Large intestine (tissue), 3 donors: ENCODE measurements at regions not wholly inside any gene's neighbourhood (a gene's known extent, or its start where the extent isn't known, plus 50 kb on each side); places are given as distances from the start of the nearest gene placed in this dataset.
A peak's percentile ranks its signal among the peaks of the same experiment; 100 is the strongest.

ENCODE experiments used
- DNase-seq, 2 donors: peaks; one replicate each; pipeline versions ENCODE4 v3.0.0 to v3.0.0-alpha.2; 2013
- H3K27ac ChIP-seq: one replicate; pipeline ENCODE4 v1.5.1; 2013; ENCODE audit warnings: low read length
- H3K27me3 ChIP-seq: 2 replicates; pipeline ENCODE4 v1.6.1; 2013; ENCODE audit warnings: low read length; ENCODE audit not compliant: control insufficient read depth, insufficient read depth
- H3K36me3 ChIP-seq: 2 replicates; pipeline ENCODE4 v1.6.1; 2013; ENCODE audit warnings: low read length; ENCODE audit not compliant: control insufficient read depth, insufficient read depth
- H3K4me1 ChIP-seq: one replicate; pipeline ENCODE4 v1.6.1; 2013; ENCODE audit warnings: low read length; ENCODE audit not compliant: control insufficient read depth, insufficient read depth
- H3K4me3 ChIP-seq: one replicate; pipeline ENCODE4 v1.5.1; 2013; ENCODE audit warnings: low read length
- H3K9me3 ChIP-seq: one replicate; pipeline ENCODE4 v1.6.1; 2013; ENCODE audit warnings: mild to moderate bottlenecking, low read depth, low read length, moderate library complexity; ENCODE audit not compliant: control insufficient read depth
- WGBS: methylation state at CpG from one replicate; pipeline ENCODE4 v1.1.5; 2013; ENCODE audit warnings: low lambda C conversion rate; ENCODE audit not compliant: insufficient coverage; 5-methylcytosine and 5-hydroxymethylcytosine counted together

- no peak for DNase-seq
- Histone ChIP-seq H3K4me1 (no peaks in the 10 kb centered on the region), H3K9me3 (no peaks in the 10 kb centered on the region), H3K27me3 (no peaks in the 10 kb centered on the region), H3K4me3 (no peak overlapping the region), H3K36me3 (no peaks in the 10 kb centered on the region), H3K27ac (no peak overlapping the region)
Observed at GRCh38 chr3:67846166-67846565, 191.8 kb upstream of the SUCLG2 start.

- WGBS, result 86% methylated on average over 1 of the region's 1 CpG
- no peak for DNase-seq
- Histone ChIP-seq H3K27ac (no peak overlapping the region), H3K4me3 (no peak overlapping the region), H3K9me3 (no peaks in the 10 kb centered on the region), H3K27me3 (no peaks in the 10 kb centered on the region), H3K36me3 (no peaks in the 10 kb centered on the region), H3K4me1 (no peaks in the 10 kb centered on the region)
Observed at GRCh38 chr3:67832817-67833216, 178.4 kb upstream of the SUCLG2 start.

GRCh38 chr3:67831262-67831661, 176.8 kb upstream of the SUCLG2 start:
- DNase-seq, result no peak
- H3K4me1 ChIP-seq, result no peaks in the 10 kb centered on the region
- no CpG with 5 or more reads among the region's 3 CpGs for WGBS
- H3K27ac ChIP-seq, result no peak overlapping the region
- no peaks in the 10 kb centered on the region for H3K36me3 ChIP-seq
- H3K27me3 ChIP-seq, result no peaks in the 10 kb centered on the region
- H3K9me3 ChIP-seq, result no peaks in the 10 kb centered on the region
- no peak overlapping the region for H3K4me3 ChIP-seq

- no peak for DNase-seq
- Histone ChIP-seq H3K27ac (no peak overlapping the region), H3K9me3 (no peaks in the 10 kb centered on the region), H3K4me1 (no peaks in the 10 kb centered on the region), H3K4me3 (no peak overlapping the region), H3K36me3 (no peaks in the 10 kb centered on the region), H3K27me3 (no peaks in the 10 kb centered on the region)
- no CpG with 5 or more reads among the region's 1 CpG for WGBS
Observed at GRCh38 chr3:67828486-67829010, 174.1 kb upstream of the SUCLG2 start.

- Histone ChIP-seq H3K4me3 (no peak overlapping the region), H3K9me3 (no peaks in the 10 kb centered on the region)
- DNase-seq, result no peak
Observed at GRCh38 chr3:67821135-67821534, 166.7 kb upstream of the SUCLG2 start.

GRCh38 chr3:67819447-67819846, 165.0 kb upstream of the SUCLG2 start:
- H3K4me1 ChIP-seq, result no peaks in the 10 kb centered on the region
- peak in 1 of 2 donors; percentile 13 for DNase-seq
- H3K27ac ChIP-seq, result no peak overlapping the region
- H3K4me3 ChIP-seq, result no peak overlapping the region
- H3K27me3 ChIP-seq, result no peaks in the 10 kb centered on the region
- 50% methylated on average over 1 of the region's 1 CpG for WGBS
- H3K36me3 ChIP-seq, result no peaks in the 10 kb centered on the region
- H3K9me3 ChIP-seq, result no peaks in the 10 kb centered on the region

More at GRCh38 chr3:67821135-67821534, 166.7 kb upstream of the SUCLG2 start:
- WGBS, result 88% methylated on average over 1 of the region's 4 CpGs
- no peaks in the 10 kb centered on the region for H3K27me3 ChIP-seq
- no peak overlapping the region for H3K27ac ChIP-seq
- no peaks in the 10 kb centered on the region for H3K36me3 ChIP-seq
- no peaks in the 10 kb centered on the region for H3K4me1 ChIP-seq

- Histone ChIP-seq H3K36me3 (no peaks in the 10 kb centered on the region), H3K4me3 (no peak overlapping the region), H3K9me3 (no peaks in the 10 kb centered on the region), H3K4me1 (no peaks in the 10 kb centered on the region), H3K27ac (no peak overlapping the region), H3K27me3 (no peaks in the 10 kb centered on the region)
- 100% methylated on average over 1 of the region's 4 CpGs for WGBS
- DNase-seq, result no peak
Observed at GRCh38 chr3:67809370-67809935, 155.0 kb upstream of the SUCLG2 start.

GRCh38 chr3:67808906-67809305, 154.5 kb upstream of the SUCLG2 start:
- WGBS, result no CpG with 5 or more reads among the region's 3 CpGs
- H3K4me3 ChIP-seq, result no peak overlapping the region
- no peak for DNase-seq
- no peaks in the 10 kb centered on the region for H3K36me3 ChIP-seq
- no peaks in the 10 kb centered on the region for H3K4me1 ChIP-seq
- peaks cover 3% of the 10 kb centered on the region for H3K9me3 ChIP-seq
- no peaks in the 10 kb centered on the region for H3K27me3 ChIP-seq
- H3K27ac ChIP-seq, result no peak overlapping the region

GRCh38 chr3:67804578-67804977, 150.2 kb upstream of the SUCLG2 start:
- Histone ChIP-seq H3K27ac (no peak overlapping the region), H3K4me1 (no peaks in the 10 kb centered on the region), H3K9me3 (peaks cover 7% of the 10 kb centered on the region), H3K36me3 (no peaks in the 10 kb centered on the region), H3K27me3 (no peaks in the 10 kb centered on the region), H3K4me3 (no peak overlapping the region)
- no peak for DNase-seq
- no CpG with 5 or more reads among the region's 3 CpGs for WGBS

- no CpG with 5 or more reads among the region's 2 CpGs for WGBS
- H3K27ac ChIP-seq, result no peak overlapping the region
Observed at GRCh38 chr3:67804089-67804488, 149.7 kb upstream of the SUCLG2 start.

GRCh38 chr3:67798412-67798811, 144.0 kb upstream of the SUCLG2 start:
- Histone ChIP-seq H3K36me3 (no peaks in the 10 kb centered on the region), H3K4me1 (no peaks in the 10 kb centered on the region), H3K9me3 (peaks cover 3% of the 10 kb centered on the region), H3K4me3 (no peak overlapping the region), H3K27ac (no peak overlapping the region), H3K27me3 (no peaks in the 10 kb centered on the region)
- WGBS, result 100% methylated on average over 1 of the region's 1 CpG
- DNase-seq, result no peak

More at GRCh38 chr3:67804089-67804488, 149.7 kb upstream of the SUCLG2 start:
- Histone ChIP-seq H3K27me3 (no peaks in the 10 kb centered on the region), H3K4me3 (no peak overlapping the region), H3K4me1 (no peaks in the 10 kb centered on the region), H3K36me3 (no peaks in the 10 kb centered on the region), H3K9me3 (peaks cover 7% of the 10 kb centered on the region)
- no peak for DNase-seq
